Loucy (cell line): ENCODE measurements at regions not wholly inside any gene's neighbourhood (a gene's known extent, or its start where the extent isn't known, plus 50 kb on each side); places are given as distances from the start of the nearest gene placed in this dataset.

Experiments
- CTCF ChIP-seq: fragments of 200-600 bp; sonication (generic); conservative IDR thresholded peaks from 2 replicates; pipeline ENCODE4 v1.5.1; 2014; ENCODE audit warnings: mild to moderate bottlenecking, antibody characterized with exemption, low read length
- EZH2phosphoT487 ChIP-seq: fragments of 200-600 bp; IDR thresholded peaks from 2 replicates; pipeline ENCODE4 v1.6.1; 2018; ENCODE audit warnings: antibody characterized with exemption, mild to moderate bottlenecking, moderate library complexity, borderline replicate concordance

- TF ChIP-seq CTCF = no peak
- TF ChIP-seq EZH2phosphoT487 = no peak
Observed at GRCh38 chr18:55685638-55686037, 97.6 kb upstream of the TCF4 start.
